ENCODE measurements at regions not wholly inside any gene's neighbourhood (a gene's known extent, or its start where the extent isn't known, plus 50 kb on each side); places are given as distances from the start of the nearest gene placed in this dataset.
A peak's percentile ranks its signal among the peaks of the same experiment; 100 is the strongest.
"Not testable (repeated sequence)": the region's sequence is repeated elsewhere in the genome, so short reads cannot be mapped to it uniquely, and the experiment has no call there.

GRCh38 chr5:77869116-77869798 is 93.1 kb upstream of the TBCA start:
- no peak for DNase-seq

GRCh38 chr5:77867914-77868313 is 91.8 kb upstream of the TBCA start:
- DNase-seq: no peak

- DNase-seq: peak; percentile 22
Measured at GRCh38 chr5:77867194-77867691, 91.1 kb upstream of the TBCA start.

GRCh38 chr5:77866198-77866597 is 90.1 kb upstream of the TBCA start:
- DNase-seq: no peak

- DNase-seq: no peak
Measured at GRCh38 chr5:77864997-77865396, 88.9 kb upstream of the TBCA start.

GRCh38 chr5:77863181-77863580 is 87.0 kb upstream of the TBCA start:
- DNase-seq: no peak

- DNase-seq: no peak
Measured at GRCh38 chr5:77861576-77861975, 85.4 kb upstream of the TBCA start.

- DNase-seq: no peak
Measured at GRCh38 chr5:77859306-77859705, 83.2 kb upstream of the TBCA start.

GRCh38 chr5:77858678-77859077 is 82.5 kb upstream of the TBCA start:
- not testable (repeated sequence) for DNase-seq

GRCh38 chr5:77855369-77855768 is 79.2 kb upstream of the TBCA start:
- no peak for DNase-seq

- no peak for DNase-seq
Measured at GRCh38 chr5:77853353-77853907, 77.3 kb upstream of the TBCA start.

GRCh38 chr5:77852514-77853352 is 76.6 kb upstream of the TBCA start:
- peak; percentile 86 for DNase-seq

- DNase-seq: no peak
Measured at GRCh38 chr5:77852068-77852513, 76.0 kb upstream of the TBCA start.

GRCh38 chr5:77851176-77852067 is 75.3 kb upstream of the TBCA start:
- DNase-seq: peak; percentile 77

GRCh38 chr5:77850536-77851175 is 74.5 kb upstream of the TBCA start:
- no peak for DNase-seq

GRCh38 chr5:77849308-77849900 is 73.3 kb upstream of the TBCA start:
- no peak for DNase-seq

GRCh38 chr5:77847814-77848290 is 71.7 kb upstream of the TBCA start:
- DNase-seq: no peak

- no peak for DNase-seq
Measured at GRCh38 chr5:77847129-77847460, 71.0 kb upstream of the TBCA start.

- no peak for DNase-seq
Measured at GRCh38 chr5:77846422-77847128, 70.4 kb upstream of the TBCA start.

GRCh38 chr5:77845324-77845646 is 69.1 kb upstream of the TBCA start:
- DNase-seq: no peak

All from tongue (tissue), 1 donor.